GM12891 (cell line): ENCODE measurements at regions not wholly inside any gene's neighbourhood (a gene's known extent, or its start where the extent isn't known, plus 50 kb on each side); places are given as distances from the start of the nearest gene placed in this dataset.
A peak's percentile ranks its signal among the peaks of the same experiment; 100 is the strongest.

Experiments
- PAX5 ChIP-seq: IDR thresholded peaks from 2 replicates; pipeline ENCODE4 v1.6.1; 2011; ENCODE audit warnings: low read length, moderate library complexity, mild to moderate bottlenecking; ENCODE audit not compliant: insufficient read depth, severe bottlenecking
- POLR2A ChIP-seq: IDR thresholded peaks from 2 replicates; pipeline ENCODE4 v1.6.1; 2011; ENCODE audit warnings: low read depth, low read length, control low read depth
- POLR2AphosphoS5 ChIP-seq: IDR thresholded peaks from 2 replicates; pipeline ENCODE4 v1.6.1; 2011; ENCODE audit warnings: low read depth, low read length, control low read depth
- POU2F2 ChIP-seq: IDR thresholded peaks from 2 replicates; pipeline ENCODE4 v1.6.1; 2011; ENCODE audit warnings: low read depth, mild to moderate bottlenecking, control low read depth, low read length, moderate library complexity
- SPI1 ChIP-seq: IDR thresholded peaks from 2 replicates; pipeline ENCODE4 v1.6.1; 2011; ENCODE audit warnings: low read depth, low read length, control low read depth
- TAF1 ChIP-seq: IDR thresholded peaks from 2 replicates; pipeline ENCODE4 v1.6.1; 2011; ENCODE audit warnings: low read depth, low read length, control low read depth

- TF ChIP-seq POLR2AphosphoS5, result no peak
- TF ChIP-seq POLR2A, result no peak
- no peak for TF ChIP-seq TAF1
- no peak for TF ChIP-seq POU2F2
- TF ChIP-seq SPI1, result peak; percentile 73
- TF ChIP-seq PAX5, result no peak
These were observed 135.3 kb upstream of the ITGB1 start for GRCh38 chr10:33093362-33093761.
